Keratinocyte (primary cell): ENCODE measurements at regions not wholly inside any gene's neighbourhood (a gene's known extent, or its start where the extent isn't known, plus 50 kb on each side); places are given as distances from the start of the nearest gene placed in this dataset.

Experiments used
- EZH2 ChIP-seq: IDR thresholded peaks from one replicate; pipeline ENCODE4 v1.6.1; 2012; ENCODE audit warnings: inconsistent platforms, mild to moderate bottlenecking, low read length, moderate library complexity
- TF ChIP-seq, protein P1 (sequence below), 3 experiments: IDR thresholded peaks in 1 of 3; conservative IDR thresholded peaks in 1 of 3; optimal IDR thresholded peaks in 1 of 3; 2 replicates in 2 of 3; 3 replicates in 1 of 3; pipeline versions ENCODE3 to v1.5.1; 2011; ENCODE audit warnings: low read length in 3 of 3, mild to moderate bottlenecking in 3 of 3, moderate library complexity in 2 of 3, control low read depth in 1 of 3, inconsistent platforms in 1 of 3; ENCODE audit not compliant: insufficient read depth in 2 of 3; ENCODE audit errors: extremely low read depth in 1 of 3

DNA sequence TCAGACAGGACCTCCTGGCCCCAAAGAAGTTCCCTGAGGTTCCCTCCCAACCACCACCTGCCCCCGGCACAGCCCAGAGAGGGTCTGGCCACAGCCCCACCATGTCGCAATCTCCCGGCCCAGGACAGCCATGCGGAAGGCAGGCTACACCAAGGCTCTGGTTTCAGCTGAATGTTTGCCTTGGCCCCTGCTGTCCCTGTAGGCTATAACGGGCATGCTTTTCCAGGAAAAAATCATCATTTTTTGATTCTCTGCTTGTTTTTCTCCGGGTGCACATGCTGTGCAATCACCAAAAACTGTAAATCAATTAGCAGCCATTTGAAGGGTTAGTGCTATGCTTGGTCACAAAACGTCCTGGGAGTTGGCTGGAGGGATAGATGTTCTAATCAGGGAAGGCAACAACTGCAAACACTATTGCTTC, 142.7 kb upstream of the IGF1R start:
- TF ChIP-seq, protein P1, sequence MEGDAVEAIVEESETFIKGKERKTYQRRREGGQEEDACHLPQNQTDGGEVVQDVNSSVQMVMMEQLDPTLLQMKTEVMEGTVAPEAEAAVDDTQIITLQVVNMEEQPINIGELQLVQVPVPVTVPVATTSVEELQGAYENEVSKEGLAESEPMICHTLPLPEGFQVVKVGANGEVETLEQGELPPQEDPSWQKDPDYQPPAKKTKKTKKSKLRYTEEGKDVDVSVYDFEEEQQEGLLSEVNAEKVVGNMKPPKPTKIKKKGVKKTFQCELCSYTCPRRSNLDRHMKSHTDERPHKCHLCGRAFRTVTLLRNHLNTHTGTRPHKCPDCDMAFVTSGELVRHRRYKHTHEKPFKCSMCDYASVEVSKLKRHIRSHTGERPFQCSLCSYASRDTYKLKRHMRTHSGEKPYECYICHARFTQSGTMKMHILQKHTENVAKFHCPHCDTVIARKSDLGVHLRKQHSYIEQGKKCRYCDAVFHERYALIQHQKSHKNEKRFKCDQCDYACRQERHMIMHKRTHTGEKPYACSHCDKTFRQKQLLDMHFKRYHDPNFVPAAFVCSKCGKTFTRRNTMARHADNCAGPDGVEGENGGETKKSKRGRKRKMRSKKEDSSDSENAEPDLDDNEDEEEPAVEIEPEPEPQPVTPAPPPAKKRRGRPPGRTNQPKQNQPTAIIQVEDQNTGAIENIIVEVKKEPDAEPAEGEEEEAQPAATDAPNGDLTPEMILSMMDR (optimal IDR thresholded peaks at IDR 0.05 in 1 of 3, IDR thresholded peaks at IDR 0.05 in 1 of 3, conservative IDR thresholded peaks at IDR 0.05 in 1 of 3; ENCODE audit: extremely low read depth in 1 of 3, insufficient read depth in 2 of 3, low read length in 3 of 3), result no peak
- no peak for TF ChIP-seq EZH2
